Gastroesophageal sphincter (tissue), 4 donors: ENCODE measurements at regions not wholly inside any gene's neighbourhood (a gene's known extent, or its start where the extent isn't known, plus 50 kb on each side); places are given as distances from the start of the nearest gene placed in this dataset.

Experiments
- ATAC-seq: fragments of 150-250 bp; one replicate; pipeline ENCODE4 v1.9.1; 2016; ENCODE audit warnings: mild to moderate bottlenecking, moderate library complexity
- H3K27ac ChIP-seq, 4 donors: fragments of 200-600 bp; sonication (generic) in 3 of 4; 1 replicate in 3 of 4; 2 replicates in 1 of 4; pipeline ENCODE4 v1.5.1; 2016 to 2019
- H3K27me3 ChIP-seq: fragments of 200-600 bp; sonication (generic); one replicate; pipeline ENCODE4 v1.5.1; 2019
- H3K36me3 ChIP-seq, 2 donors: fragments of 200-600 bp; sonication (generic); one replicate each; pipeline ENCODE4 v1.5.1; 2019; ENCODE audit warnings: control low read depth in 1 of 2
- H3K4me1 ChIP-seq, 3 donors: fragments of 200-600 bp; sonication (generic); 1 replicate in 2 of 3; 2 replicates in 1 of 3; pipeline ENCODE4 v1.5.1; 2016 to 2019; ENCODE audit warnings: control low read depth in 2 of 3
- H3K4me3 ChIP-seq, 2 donors: fragments of 200-600 bp; sonication (generic); one replicate each; pipeline ENCODE4 v1.5.1; 2019; ENCODE audit warnings: mild to moderate bottlenecking in 1 of 2, moderate library complexity in 1 of 2
- H3K9me3 ChIP-seq, 3 donors: fragments of 200-600 bp; sonication (generic); one replicate each; pipeline ENCODE4 v1.5.1; 2017 to 2019; ENCODE audit warnings: control low read depth in 2 of 3
- EP300 ChIP-seq: sonication (generic); formaldehyde crosslinking; IDR thresholded peaks from one replicate; pipeline ENCODE4 v1.6.1; 2017; ENCODE audit warnings: antibody characterized with exemption, mild to moderate bottlenecking
- POLR2A ChIP-seq, 2 donors: fragments of 450-650 bp; IDR thresholded peaks; one replicate each; pipeline ENCODE4 v1.6.1; 2017; ENCODE audit warnings: antibody characterized with exemption in 2 of 2, mild to moderate bottlenecking in 2 of 2, moderate library complexity in 1 of 2
- POLR2AphosphoS5 ChIP-seq: sonication (generic); formaldehyde crosslinking; IDR thresholded peaks from one replicate; pipeline ENCODE4 v1.6.1; 2017; ENCODE audit warnings: antibody characterized with exemption
- WGBS, 2 donors: methylation state at CpG; one replicate each; pipeline ENCODE4 v1.1.5; 2018; ENCODE audit warnings: low coverage in 1 of 2; 5-methylcytosine and 5-hydroxymethylcytosine counted together
- TF ChIP-seq, protein P1 (sequence below), 4 experiments: fragments of 200-600 bp in 2 of 4; fragments of 450-650 bp in 2 of 4; sonication (generic) in 1 of 4; IDR thresholded peaks; one replicate each; pipeline ENCODE4 v1.5.1; 2017 to 2019; ENCODE audit warnings: antibody characterized with exemption in 4 of 4, mild to moderate bottlenecking in 2 of 4, moderate library complexity in 2 of 4

GRCh38 chr11:127119356-127119755 is 118.8 kb upstream of the KIRREL3 start:
- H3K9me3 ChIP-seq = no peaks in the 10 kb centered on the region
- ATAC-seq = no peak
- TF ChIP-seq, protein P1, sequence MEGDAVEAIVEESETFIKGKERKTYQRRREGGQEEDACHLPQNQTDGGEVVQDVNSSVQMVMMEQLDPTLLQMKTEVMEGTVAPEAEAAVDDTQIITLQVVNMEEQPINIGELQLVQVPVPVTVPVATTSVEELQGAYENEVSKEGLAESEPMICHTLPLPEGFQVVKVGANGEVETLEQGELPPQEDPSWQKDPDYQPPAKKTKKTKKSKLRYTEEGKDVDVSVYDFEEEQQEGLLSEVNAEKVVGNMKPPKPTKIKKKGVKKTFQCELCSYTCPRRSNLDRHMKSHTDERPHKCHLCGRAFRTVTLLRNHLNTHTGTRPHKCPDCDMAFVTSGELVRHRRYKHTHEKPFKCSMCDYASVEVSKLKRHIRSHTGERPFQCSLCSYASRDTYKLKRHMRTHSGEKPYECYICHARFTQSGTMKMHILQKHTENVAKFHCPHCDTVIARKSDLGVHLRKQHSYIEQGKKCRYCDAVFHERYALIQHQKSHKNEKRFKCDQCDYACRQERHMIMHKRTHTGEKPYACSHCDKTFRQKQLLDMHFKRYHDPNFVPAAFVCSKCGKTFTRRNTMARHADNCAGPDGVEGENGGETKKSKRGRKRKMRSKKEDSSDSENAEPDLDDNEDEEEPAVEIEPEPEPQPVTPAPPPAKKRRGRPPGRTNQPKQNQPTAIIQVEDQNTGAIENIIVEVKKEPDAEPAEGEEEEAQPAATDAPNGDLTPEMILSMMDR (IDR thresholded peaks at IDR 0.05) = no peak
- TF ChIP-seq POLR2A (IDR thresholded peaks at IDR 0.05) = no peak
- no peak for TF ChIP-seq POLR2AphosphoS5
- TF ChIP-seq EP300 = no peak
- WGBS, 2 donors = 23 to 27% methylated on average over 2 of the region's 5 CpGs
- H3K36me3 ChIP-seq = no peaks in the 10 kb centered on the region
- H3K27me3 ChIP-seq = no peaks in the 10 kb centered on the region
- no peak overlapping the region for H3K4me3 ChIP-seq
- no peak overlapping the region for H3K27ac ChIP-seq
- H3K4me1 ChIP-seq = no peaks in the 10 kb centered on the region

DNA sequence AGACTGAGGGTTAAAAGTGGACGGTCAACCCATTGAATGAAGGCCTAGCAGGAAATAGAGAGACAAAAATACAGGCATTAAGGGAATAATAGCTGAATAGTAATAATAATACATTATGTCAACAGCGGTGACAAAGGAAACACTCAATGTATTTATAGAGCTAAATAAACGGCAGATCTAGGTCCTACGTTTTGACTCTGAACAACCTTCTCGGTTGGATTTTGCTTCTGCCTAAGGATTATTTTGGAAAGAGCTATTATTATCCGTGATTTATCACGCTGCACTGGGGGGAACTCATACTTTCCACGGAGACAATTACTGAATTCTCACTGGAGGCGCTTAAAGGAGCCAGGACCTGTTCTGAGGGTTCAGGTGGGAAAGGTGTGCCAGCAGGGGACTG is 118.2 kb upstream of the KIRREL3 start:
- no peak overlapping the region for H3K27ac ChIP-seq
- no peak overlapping the region for H3K4me3 ChIP-seq
- ATAC-seq = no peak
- H3K36me3 ChIP-seq = no peaks in the 10 kb centered on the region
- H3K9me3 ChIP-seq = no peaks in the 10 kb centered on the region
- no peaks in the 10 kb centered on the region for H3K4me1 ChIP-seq
- no peaks in the 10 kb centered on the region for H3K27me3 ChIP-seq
- WGBS, 2 donors = 38 to 50% methylated on average over 7 to 8 of the region's 9 CpGs
- TF ChIP-seq EP300 (no peak), POLR2A (IDR thresholded peaks at IDR 0.05) (no peak), POLR2AphosphoS5 (no peak)
- TF ChIP-seq, protein P1 (IDR thresholded peaks at IDR 0.05) = no peak

DNA sequence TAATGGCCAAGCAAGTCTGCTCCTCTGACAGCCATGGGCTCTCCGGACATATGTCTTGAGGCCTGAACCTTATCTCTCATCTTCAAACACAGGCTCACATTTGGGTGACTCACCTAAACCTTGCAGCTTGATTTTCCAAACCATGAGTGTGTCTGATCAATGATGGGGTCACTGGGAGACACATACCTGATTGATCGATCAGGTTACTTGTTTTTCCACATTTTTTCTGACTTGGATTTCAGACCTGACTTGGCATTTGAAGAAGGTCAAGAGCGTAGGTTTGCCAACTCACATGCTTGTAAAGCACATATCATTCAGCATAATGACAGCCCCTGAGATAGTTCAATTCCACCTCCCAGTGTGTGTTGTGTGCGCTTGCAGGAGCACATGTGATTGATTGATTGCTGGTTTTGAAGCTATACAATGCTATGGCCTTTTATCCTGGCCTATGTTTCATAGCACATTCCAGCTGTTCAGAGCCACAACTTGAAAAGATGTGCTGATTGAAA is 116.7 kb upstream of the KIRREL3 start:
- Histone ChIP-seq H3K27me3 (no peaks in the 10 kb centered on the region), H3K9me3 (no peaks in the 10 kb centered on the region), H3K36me3 (no peaks in the 10 kb centered on the region), H3K4me3 (no peak overlapping the region), H3K27ac (no peak overlapping the region), H3K4me1 (no peaks in the 10 kb centered on the region)
- 94 to 96% methylated on average over 4 of the region's 4 CpGs for WGBS, 2 donors
- no peak for TF ChIP-seq POLR2A (IDR thresholded peaks at IDR 0.05)
- TF ChIP-seq POLR2AphosphoS5 = no peak
- TF ChIP-seq, protein P1 (IDR thresholded peaks at IDR 0.05) = no peak
- no peak for TF ChIP-seq EP300
- no peak for ATAC-seq

DNA sequence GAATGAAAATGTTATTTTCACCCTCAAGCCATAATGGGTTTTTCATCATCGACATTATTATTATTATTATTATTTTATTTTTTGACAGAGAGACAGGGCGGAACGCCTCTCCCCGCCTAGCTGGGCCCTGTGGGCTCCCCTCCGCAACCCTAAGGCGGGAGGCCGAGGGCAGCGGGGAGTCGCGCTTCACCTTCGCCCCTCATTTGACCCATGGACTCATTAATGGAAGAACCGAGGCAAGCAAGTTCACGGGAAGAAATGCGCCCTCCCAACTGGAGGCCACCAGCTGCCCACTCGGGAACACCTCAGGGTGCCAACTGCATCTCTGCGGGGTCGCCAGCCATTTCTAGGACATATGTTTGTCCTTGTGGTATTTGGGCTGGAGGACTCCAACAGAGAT is 115.3 kb upstream of the KIRREL3 start:
- no peak for ATAC-seq
- no peaks in the 10 kb centered on the region for H3K4me1 ChIP-seq
- no peaks in the 10 kb centered on the region for H3K27me3 ChIP-seq
- WGBS, 2 donors = 97 to 98% methylated on average over 5 to 12 of the region's 17 CpGs
- no peak overlapping the region for H3K27ac ChIP-seq
- TF ChIP-seq EP300 (no peak), POLR2A (IDR thresholded peaks at IDR 0.05) (no peak)
- TF ChIP-seq, protein P1 (IDR thresholded peaks at IDR 0.05) = no peak
- no peak overlapping the region for H3K4me3 ChIP-seq
- H3K36me3 ChIP-seq = no peaks in the 10 kb centered on the region
- H3K9me3 ChIP-seq = no peaks in the 10 kb centered on the region

GRCh38 chr11:127114035-127114434 is 113.5 kb upstream of the KIRREL3 start:
- Histone ChIP-seq H3K27ac (no peak overlapping the region), H3K9me3 (no peaks in the 10 kb centered on the region), H3K36me3 (no peaks in the 10 kb centered on the region), H3K27me3 (no peaks in the 10 kb centered on the region), H3K4me1 (no peaks in the 10 kb centered on the region), H3K4me3 (no peak overlapping the region)
- 73 to 87% methylated on average over 4 of the region's 5 CpGs for WGBS, 2 donors
- TF ChIP-seq, protein P1 (IDR thresholded peaks at IDR 0.05) = no peak
- no peak for TF ChIP-seq EP300
- no peak for TF ChIP-seq POLR2AphosphoS5
- TF ChIP-seq POLR2A (IDR thresholded peaks at IDR 0.05) = no peak
- no peak for ATAC-seq
